ENCODE measurements at regions not wholly inside any gene's neighbourhood (a gene's known extent, or its start where the extent isn't known, plus 50 kb on each side); places are given as distances from the start of the nearest gene placed in this dataset.

DNA sequence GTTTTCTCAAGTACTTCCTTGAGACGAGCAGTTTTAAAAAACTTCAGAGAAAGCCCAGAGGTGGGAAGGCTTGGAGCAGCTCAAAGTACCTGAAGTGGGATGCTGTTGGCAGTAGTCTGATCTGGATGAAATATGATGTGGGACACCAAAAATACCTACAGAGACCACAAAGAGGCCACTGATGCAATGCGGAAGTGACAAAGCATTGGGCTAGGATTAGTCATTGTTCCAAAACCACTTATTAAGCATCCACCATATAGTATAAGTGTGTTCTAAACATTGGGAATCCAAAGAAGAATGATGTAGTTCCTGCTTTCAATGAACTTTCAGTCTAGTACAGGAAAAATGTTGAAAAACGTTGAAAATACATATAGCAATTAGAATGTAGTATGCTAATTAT lies 386.1 kb upstream of the CNKSR2 start:
- no peak for TF ChIP-seq TAF1 (IDR thresholded peaks at IDR 0.05; ENCODE audit: borderline replicate concordance, low read depth, low read length)
- TF ChIP-seq RXRA (IDR thresholded peaks at IDR 0.05; ENCODE audit: borderline replicate concordance, low read depth): no peak
- no peak for TF ChIP-seq YY1 (IDR thresholded peaks at IDR 0.05; ENCODE audit: low read depth)
- no peak for TF ChIP-seq RFX5 (IDR thresholded peaks at IDR 0.05; ENCODE audit: low read length)
- no peak for TF ChIP-seq POLR2AphosphoS5 (IDR thresholded peaks at IDR 0.05; ENCODE audit: low read depth, low read length)
- TF ChIP-seq GATA2 (CRISPR knock-in tag; IDR thresholded peaks at IDR 0.05): no peak
- TF ChIP-seq, protein P1, sequence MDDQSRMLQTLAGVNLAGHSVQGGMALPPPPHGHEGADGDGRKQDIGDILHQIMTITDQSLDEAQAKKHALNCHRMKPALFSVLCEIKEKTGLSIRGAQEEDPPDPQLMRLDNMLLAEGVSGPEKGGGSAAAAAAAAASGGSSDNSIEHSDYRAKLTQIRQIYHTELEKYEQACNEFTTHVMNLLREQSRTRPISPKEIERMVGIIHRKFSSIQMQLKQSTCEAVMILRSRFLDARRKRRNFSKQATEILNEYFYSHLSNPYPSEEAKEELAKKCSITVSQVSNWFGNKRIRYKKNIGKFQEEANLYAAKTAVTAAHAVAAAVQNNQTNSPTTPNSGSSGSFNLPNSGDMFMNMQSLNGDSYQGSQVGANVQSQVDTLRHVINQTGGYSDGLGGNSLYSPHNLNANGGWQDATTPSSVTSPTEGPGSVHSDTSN (IDR thresholded peaks at IDR 0.05): no peak
- TF ChIP-seq, protein P2, sequence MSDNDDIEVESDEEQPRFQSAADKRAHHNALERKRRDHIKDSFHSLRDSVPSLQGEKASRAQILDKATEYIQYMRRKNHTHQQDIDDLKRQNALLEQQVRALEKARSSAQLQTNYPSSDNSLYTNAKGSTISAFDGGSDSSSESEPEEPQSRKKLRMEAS (IDR thresholded peaks at IDR 0.05; ENCODE audit: low read depth): no peak
- TF ChIP-seq, protein P3, sequence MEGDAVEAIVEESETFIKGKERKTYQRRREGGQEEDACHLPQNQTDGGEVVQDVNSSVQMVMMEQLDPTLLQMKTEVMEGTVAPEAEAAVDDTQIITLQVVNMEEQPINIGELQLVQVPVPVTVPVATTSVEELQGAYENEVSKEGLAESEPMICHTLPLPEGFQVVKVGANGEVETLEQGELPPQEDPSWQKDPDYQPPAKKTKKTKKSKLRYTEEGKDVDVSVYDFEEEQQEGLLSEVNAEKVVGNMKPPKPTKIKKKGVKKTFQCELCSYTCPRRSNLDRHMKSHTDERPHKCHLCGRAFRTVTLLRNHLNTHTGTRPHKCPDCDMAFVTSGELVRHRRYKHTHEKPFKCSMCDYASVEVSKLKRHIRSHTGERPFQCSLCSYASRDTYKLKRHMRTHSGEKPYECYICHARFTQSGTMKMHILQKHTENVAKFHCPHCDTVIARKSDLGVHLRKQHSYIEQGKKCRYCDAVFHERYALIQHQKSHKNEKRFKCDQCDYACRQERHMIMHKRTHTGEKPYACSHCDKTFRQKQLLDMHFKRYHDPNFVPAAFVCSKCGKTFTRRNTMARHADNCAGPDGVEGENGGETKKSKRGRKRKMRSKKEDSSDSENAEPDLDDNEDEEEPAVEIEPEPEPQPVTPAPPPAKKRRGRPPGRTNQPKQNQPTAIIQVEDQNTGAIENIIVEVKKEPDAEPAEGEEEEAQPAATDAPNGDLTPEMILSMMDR (IDR thresholded peaks at IDR 0.05): no peak
- no peak for TF ChIP-seq NFIC (IDR thresholded peaks at IDR 0.05; ENCODE audit: borderline replicate concordance)
- TF ChIP-seq, protein P4, sequence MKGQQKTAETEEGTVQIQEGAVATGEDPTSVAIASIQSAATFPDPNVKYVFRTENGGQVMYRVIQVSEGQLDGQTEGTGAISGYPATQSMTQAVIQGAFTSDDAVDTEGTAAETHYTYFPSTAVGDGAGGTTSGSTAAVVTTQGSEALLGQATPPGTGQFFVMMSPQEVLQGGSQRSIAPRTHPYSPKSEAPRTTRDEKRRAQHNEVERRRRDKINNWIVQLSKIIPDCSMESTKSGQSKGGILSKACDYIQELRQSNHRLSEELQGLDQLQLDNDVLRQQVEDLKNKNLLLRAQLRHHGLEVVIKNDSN (IDR thresholded peaks at IDR 0.05; ENCODE audit: borderline replicate concordance, low read depth): no peak
- TF ChIP-seq FOXJ3 (CRISPR knock-in tag; IDR thresholded peaks at IDR 0.05): no peak
- TF ChIP-seq ELF1 (IDR thresholded peaks at IDR 0.05): no peak
- no peak for TF ChIP-seq RAD21 (IDR thresholded peaks at IDR 0.05; ENCODE audit: low read length)
- no peak for TF ChIP-seq JUND (IDR thresholded peaks at IDR 0.05)
- no peak for TF ChIP-seq FOXM1 (IDR thresholded peaks at IDR 0.05; ENCODE audit: low read depth)
- Histone ChIP-seq H4K20me1 (ENCODE audit: insufficient read depth) (no peaks in the 10 kb centered on the region), H3F3A (replicated peaks; ENCODE audit: insufficient read depth) (no peaks in the 10 kb centered on the region), H3K9ac (no peak overlapping the region), H3K9me3 (no peaks in the 10 kb centered on the region), H3K79me2 (ENCODE audit: insufficient read depth) (no peaks in the 10 kb centered on the region), H3K4me1 (ENCODE audit: control insufficient read depth in 1 of 2, insufficient read depth in 2 of 2, low read depth in 1 of 2, low read length in 1 of 2) (no peaks in the 10 kb centered on the region), H3K27ac (ENCODE audit: low read depth in 2 of 2, low read length in 1 of 2) (no peak overlapping the region), H3K27me3 (ENCODE audit: insufficient read depth) (no peaks in the 10 kb centered on the region), H3K4me2 (no peak overlapping the region), H3K9me2 (no peaks in the 10 kb centered on the region), H3K36me3 (replicated peaks in 1 of 2; ENCODE audit: control insufficient read depth in 1 of 2, insufficient read depth in 2 of 2, low read length in 1 of 2) (no peaks in the 10 kb centered on the region), H3K4me3 (ENCODE audit: low read depth in 2 of 2, low read length in 1 of 2) (no peak overlapping the region), H2AFZ (ENCODE audit: low read depth) (no peak overlapping the region)
- ChIA-PET CTCF (no interaction called here), POLR2A (no interaction called here)
- no peak for DNase-seq
- 30% methylated on average over 3 of the region's 3 CpGs for WGBS (ENCODE audit: low lambda C conversion rate)

DNA sequence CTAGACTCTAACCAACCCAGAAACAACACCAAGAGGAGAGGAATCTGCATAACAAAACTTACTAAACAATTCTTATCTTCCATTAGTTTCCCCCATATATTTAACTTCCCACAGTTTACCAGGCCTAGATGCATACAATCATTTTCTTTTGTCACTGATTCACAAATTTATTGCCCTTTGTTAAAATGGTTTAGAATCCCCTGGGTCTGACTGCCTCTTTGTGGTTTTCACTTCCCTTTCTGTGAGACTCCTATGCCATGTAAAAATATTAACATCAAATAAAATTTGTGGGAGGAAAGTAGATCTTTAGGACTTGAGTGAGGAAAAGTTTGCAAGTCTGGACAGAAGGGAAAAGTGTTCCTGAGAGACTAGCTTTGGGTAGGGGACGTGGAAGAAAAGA lies 393.8 kb upstream of the CNKSR2 start:
- H3F3A ChIP-seq (replicated peaks; ENCODE audit: insufficient read depth): no peaks in the 10 kb centered on the region
- ChIA-PET POLR2A (no interaction called here), CTCF (interaction anchor here (1.6 kb wide), 1 partner anchor 10 kb away, joined by 3 read pairs; no protein-coding TSS in a partner anchor)
- no peaks in the 10 kb centered on the region for H3K9me3 ChIP-seq
- H3K4me2 ChIP-seq: no peak overlapping the region
- H3K79me2 ChIP-seq (ENCODE audit: insufficient read depth): no peaks in the 10 kb centered on the region
- no peaks in the 10 kb centered on the region for H3K27me3 ChIP-seq (ENCODE audit: insufficient read depth)
- H3K9ac ChIP-seq: no peak overlapping the region
- H2AFZ ChIP-seq (ENCODE audit: low read depth): no peak overlapping the region
- no peaks in the 10 kb centered on the region for H4K20me1 ChIP-seq (ENCODE audit: insufficient read depth)
- H3K36me3 ChIP-seq (replicated peaks in 1 of 2; ENCODE audit: control insufficient read depth in 1 of 2, insufficient read depth in 2 of 2, low read length in 1 of 2): no peaks in the 10 kb centered on the region
- H3K4me1 ChIP-seq (ENCODE audit: control insufficient read depth in 1 of 2, insufficient read depth in 2 of 2, low read depth in 1 of 2, low read length in 1 of 2): no peaks in the 10 kb centered on the region
- no peak overlapping the region for H3K4me3 ChIP-seq (ENCODE audit: low read depth in 2 of 2, low read length in 1 of 2)
- WGBS (ENCODE audit: low lambda C conversion rate): 0% methylated on average over 1 of the region's 1 CpG
- no peak overlapping the region for H3K27ac ChIP-seq (ENCODE audit: low read depth in 2 of 2, low read length in 1 of 2)
- no peak for DNase-seq
- H3K9me2 ChIP-seq: no peaks in the 10 kb centered on the region
- TF ChIP-seq, protein P4 (IDR thresholded peaks at IDR 0.05; ENCODE audit: borderline replicate concordance, low read depth): no peak
- TF ChIP-seq JUND (IDR thresholded peaks at IDR 0.05) (no peak), NFIC (IDR thresholded peaks at IDR 0.05; ENCODE audit: borderline replicate concordance) (no peak), RFX5 (IDR thresholded peaks at IDR 0.05; ENCODE audit: low read length) (no peak), TCF12 (IDR thresholded peaks at IDR 0.05) (no peak), RXRA (IDR thresholded peaks at IDR 0.05; ENCODE audit: borderline replicate concordance, low read depth) (no peak), TEAD4 (IDR thresholded peaks at IDR 0.05; ENCODE audit: borderline replicate concordance, insufficient read depth) (no peak), FOXJ3 (CRISPR knock-in tag; IDR thresholded peaks at IDR 0.05) (no peak), EP300 (IDR thresholded peaks at IDR 0.05; ENCODE audit: borderline replicate concordance in 1 of 2, low read depth in 1 of 2, low read length in 1 of 2) (no peak)
- TF ChIP-seq, protein P2 (IDR thresholded peaks at IDR 0.05; ENCODE audit: low read depth): no peak
- TF ChIP-seq, protein P1 (IDR thresholded peaks at IDR 0.05): no peak
